Nephron progenitor cell (in vitro differentiated cells): ENCODE measurements at regions not wholly inside any gene's neighbourhood (a gene's known extent, or its start where the extent isn't known, plus 50 kb on each side); places are given as distances from the start of the nearest gene placed in this dataset.
A peak's percentile ranks its signal among the peaks of the same experiment; 100 is the strongest.

Source experiments
- DNase-seq: peaks from one replicate; pipeline ENCODE4 v3.0.0; 2021
- H3K27ac Mint-ChIP-seq: 2 replicates; pipeline ENCODE4 v1.8.0; 2021; ENCODE audit warnings: mild to moderate bottlenecking, moderate library complexity, mixed read lengths
- H3K27me3 Mint-ChIP-seq: 2 replicates; pipeline ENCODE4 v1.8.0; 2021; ENCODE audit warnings: mild to moderate bottlenecking, low read depth, mixed read lengths; ENCODE audit not compliant: poor library complexity
- H3K36me3 Mint-ChIP-seq: 2 replicates; pipeline ENCODE4 v1.8.0; 2021; ENCODE audit warnings: low read depth, mixed read lengths
- H3K4me1 Mint-ChIP-seq: 2 replicates; pipeline ENCODE4 v1.8.0; 2021; ENCODE audit warnings: mixed read lengths
- H3K4me3 Mint-ChIP-seq: 2 replicates; pipeline ENCODE4 v1.8.0; 2021; ENCODE audit warnings: mild to moderate bottlenecking, moderate library complexity, mixed read lengths
- H3K9me3 Mint-ChIP-seq: 2 replicates; pipeline ENCODE4 v1.8.0; 2021; ENCODE audit warnings: mild to moderate bottlenecking, moderate library complexity, mixed read lengths
- TF ChIP-seq, protein P1 (sequence below): fragments of 200-600 bp; sonication (generic); IDR thresholded peaks from 2 replicates; pipeline ENCODE4 v1.5.0; 2021; ENCODE audit warnings: antibody characterized with exemption

DNA sequence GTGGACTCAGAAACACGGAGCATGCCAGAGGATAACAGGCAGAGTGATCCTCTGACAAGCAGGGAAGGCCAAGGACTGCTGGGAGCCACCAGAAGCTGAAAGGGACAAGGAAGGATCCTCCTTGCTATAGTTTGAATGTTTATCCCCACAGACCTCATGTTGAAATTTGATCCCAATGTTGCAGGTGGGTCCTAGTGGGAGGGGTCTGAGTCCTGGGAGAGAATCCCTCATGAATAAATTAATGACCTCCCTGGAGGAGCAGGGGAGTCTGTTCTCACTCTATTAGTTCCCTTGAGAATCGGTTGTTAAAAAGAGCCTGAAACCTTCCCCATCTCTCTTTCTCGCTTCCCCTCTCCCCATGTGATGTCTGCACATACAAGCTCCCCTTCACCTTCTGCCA, 124.4 kb downstream of the FBXO15 start:
- peak; percentile 7 for DNase-seq
- no peak overlapping the region for H3K4me3 Mint-ChIP-seq

GRCh38 chr18:74019864-74020263, 127.8 kb downstream of the FBXO15 start:
- TF ChIP-seq, protein P1, sequence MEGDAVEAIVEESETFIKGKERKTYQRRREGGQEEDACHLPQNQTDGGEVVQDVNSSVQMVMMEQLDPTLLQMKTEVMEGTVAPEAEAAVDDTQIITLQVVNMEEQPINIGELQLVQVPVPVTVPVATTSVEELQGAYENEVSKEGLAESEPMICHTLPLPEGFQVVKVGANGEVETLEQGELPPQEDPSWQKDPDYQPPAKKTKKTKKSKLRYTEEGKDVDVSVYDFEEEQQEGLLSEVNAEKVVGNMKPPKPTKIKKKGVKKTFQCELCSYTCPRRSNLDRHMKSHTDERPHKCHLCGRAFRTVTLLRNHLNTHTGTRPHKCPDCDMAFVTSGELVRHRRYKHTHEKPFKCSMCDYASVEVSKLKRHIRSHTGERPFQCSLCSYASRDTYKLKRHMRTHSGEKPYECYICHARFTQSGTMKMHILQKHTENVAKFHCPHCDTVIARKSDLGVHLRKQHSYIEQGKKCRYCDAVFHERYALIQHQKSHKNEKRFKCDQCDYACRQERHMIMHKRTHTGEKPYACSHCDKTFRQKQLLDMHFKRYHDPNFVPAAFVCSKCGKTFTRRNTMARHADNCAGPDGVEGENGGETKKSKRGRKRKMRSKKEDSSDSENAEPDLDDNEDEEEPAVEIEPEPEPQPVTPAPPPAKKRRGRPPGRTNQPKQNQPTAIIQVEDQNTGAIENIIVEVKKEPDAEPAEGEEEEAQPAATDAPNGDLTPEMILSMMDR = no peak
- peaks cover 6% of the 10 kb centered on the region for H3K27me3 Mint-ChIP-seq
- peaks cover 14% of the 10 kb centered on the region for H3K4me1 Mint-ChIP-seq
- no peak overlapping the region for H3K27ac Mint-ChIP-seq
- DNase-seq = no peak
- H3K9me3 Mint-ChIP-seq = no peaks in the 10 kb centered on the region
- no peak overlapping the region for H3K4me3 Mint-ChIP-seq
- no peaks in the 10 kb centered on the region for H3K36me3 Mint-ChIP-seq

More for the DNA sequence above, 124.4 kb downstream of the FBXO15 start:
- Mint-ChIP-seq H3K9me3 (no peaks in the 10 kb centered on the region), H3K36me3 (no peaks in the 10 kb centered on the region), H3K27ac (no peak overlapping the region), H3K4me1 (peaks cover 14% of the 10 kb centered on the region), H3K27me3 (peaks cover 6% of the 10 kb centered on the region)
- TF ChIP-seq, protein P1 = no peak

- no peak overlapping the region for H3K4me3 Mint-ChIP-seq
- H3K4me1 Mint-ChIP-seq = no peaks in the 10 kb centered on the region
- H3K9me3 Mint-ChIP-seq = no peaks in the 10 kb centered on the region
- H3K36me3 Mint-ChIP-seq = no peaks in the 10 kb centered on the region
- H3K27me3 Mint-ChIP-seq = no peaks in the 10 kb centered on the region
- TF ChIP-seq, protein P1 = no peak
- H3K27ac Mint-ChIP-seq = no peak overlapping the region
- no peak for DNase-seq
Measured at GRCh38 chr18:74013955-74014354, 133.7 kb downstream of the FBXO15 start.

DNA sequence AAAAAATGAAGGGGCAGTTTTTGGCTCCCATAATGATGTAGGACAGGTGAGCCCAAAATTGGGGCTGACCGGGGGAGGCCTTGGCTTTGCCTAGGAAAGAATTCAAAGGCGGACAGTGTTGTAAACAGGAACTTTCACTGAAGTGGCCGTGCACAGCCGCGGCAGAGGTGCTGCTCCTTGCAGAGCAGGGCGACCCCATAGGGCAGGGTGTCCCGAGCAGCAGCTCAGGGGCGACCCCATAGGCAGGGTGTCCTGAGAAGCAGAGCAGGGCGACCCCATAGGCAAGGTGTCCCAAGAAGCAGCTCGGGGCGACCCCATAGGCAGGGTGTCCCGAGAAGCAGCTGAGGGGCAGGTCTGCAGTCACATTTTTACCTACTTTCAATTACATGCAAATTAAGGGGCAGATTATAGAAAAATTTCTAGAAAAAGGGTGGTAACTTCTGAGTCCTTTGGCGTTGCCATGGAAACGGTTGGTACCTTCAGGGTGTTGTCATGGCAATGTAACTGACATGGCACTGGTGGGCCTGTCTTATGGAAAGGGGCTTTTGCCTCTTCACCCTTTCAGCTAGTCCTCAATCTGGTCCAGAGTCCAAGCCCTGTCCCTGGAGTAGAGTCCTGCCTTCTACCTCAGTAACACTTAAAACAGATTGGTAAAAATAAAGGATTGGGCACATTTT, 134.5 kb downstream of the FBXO15 start:
- Mint-ChIP-seq H3K4me3 (no peak overlapping the region), H3K9me3 (no peaks in the 10 kb centered on the region), H3K4me1 (no peaks in the 10 kb centered on the region), H3K27me3 (no peaks in the 10 kb centered on the region), H3K27ac (no peak overlapping the region), H3K36me3 (no peaks in the 10 kb centered on the region)
- TF ChIP-seq, protein P1 = no peak
- no peak for DNase-seq

DNA sequence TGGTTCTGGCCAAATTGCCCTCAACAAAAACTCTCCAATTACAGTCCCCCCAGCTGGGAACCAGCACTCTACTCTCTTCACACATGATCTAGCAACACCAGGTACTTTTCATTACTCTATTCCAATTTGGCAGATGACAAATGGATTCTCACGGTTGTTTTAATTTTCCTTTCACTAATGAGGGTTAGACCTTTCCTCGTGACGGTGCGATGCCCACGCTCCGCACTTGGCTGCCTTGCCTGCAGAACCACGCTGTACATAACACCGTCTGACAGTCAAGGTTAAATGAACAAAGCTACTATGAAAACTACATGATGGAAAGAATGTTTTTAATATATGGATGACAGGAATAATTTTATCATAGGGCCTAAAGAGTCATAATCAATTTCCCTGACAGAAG, 141.5 kb downstream of the FBXO15 start:
- H3K36me3 Mint-ChIP-seq = no peaks in the 10 kb centered on the region
- TF ChIP-seq, protein P1 = no peak
- no peak overlapping the region for H3K27ac Mint-ChIP-seq
- H3K4me1 Mint-ChIP-seq = no peaks in the 10 kb centered on the region
- no peaks in the 10 kb centered on the region for H3K27me3 Mint-ChIP-seq
- H3K4me3 Mint-ChIP-seq = no peak overlapping the region
- no peak for DNase-seq
- H3K9me3 Mint-ChIP-seq = no peaks in the 10 kb centered on the region
